Stimulated activated CD8-positive, alpha-beta memory T cell treated with anti-CD3 and anti-CD28 coated beads, Interleukin-15, amount 100 ng/mL, for 48 hours (primary cell): ENCODE measurements at regions not wholly inside any gene's neighbourhood (a gene's known extent, or its start where the extent isn't known, plus 50 kb on each side); places are given as distances from the start of the nearest gene placed in this dataset.

Source experiments
- DNase-seq, 2 donors: peaks; one replicate each; pipeline ENCODE4 v3.0.0-alpha.2; 2020; ENCODE audit warnings: low read depth in 2 of 2

DNA sequence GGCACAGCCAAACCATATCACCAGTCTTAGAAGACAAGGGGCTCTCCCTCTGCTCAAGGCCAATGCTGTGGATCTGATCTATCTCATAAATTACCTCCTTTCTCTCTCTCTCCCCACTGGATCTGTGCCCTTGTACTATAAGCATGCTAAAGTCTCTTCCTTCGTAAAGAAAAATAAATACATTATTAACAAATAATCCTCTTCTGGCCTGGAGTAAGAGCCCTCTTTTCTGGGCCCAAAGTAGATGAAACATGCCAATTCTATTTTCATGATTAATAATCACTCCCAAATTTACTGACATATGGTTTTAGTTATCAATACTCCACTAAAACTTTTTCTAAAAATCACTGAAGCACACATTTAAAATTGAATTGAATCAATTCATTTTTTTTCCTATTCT is 889.7 kb downstream of the ADGRL2 start:
- DNase-seq = no peak

DNA sequence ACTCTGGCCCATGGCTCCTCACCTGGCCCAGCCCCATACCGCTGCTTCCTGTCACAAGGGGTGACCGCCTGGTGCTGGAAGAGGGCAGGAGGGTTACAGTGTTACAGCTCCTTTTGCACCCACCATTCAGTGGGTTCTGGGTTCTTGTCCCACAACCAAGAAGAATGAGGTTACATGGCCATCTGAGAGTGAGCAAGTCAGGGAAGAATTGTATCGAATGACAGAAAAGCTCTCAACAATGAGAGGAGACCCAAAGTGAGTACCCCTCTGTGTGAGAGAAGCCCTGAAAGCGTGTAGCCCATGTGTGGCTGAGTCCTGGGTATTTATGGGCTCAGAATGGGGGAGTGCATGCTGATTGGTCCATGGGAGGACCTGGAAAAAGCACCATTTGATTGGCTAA is 888.5 kb downstream of the ADGRL2 start:
- DNase-seq = no peak

DNA sequence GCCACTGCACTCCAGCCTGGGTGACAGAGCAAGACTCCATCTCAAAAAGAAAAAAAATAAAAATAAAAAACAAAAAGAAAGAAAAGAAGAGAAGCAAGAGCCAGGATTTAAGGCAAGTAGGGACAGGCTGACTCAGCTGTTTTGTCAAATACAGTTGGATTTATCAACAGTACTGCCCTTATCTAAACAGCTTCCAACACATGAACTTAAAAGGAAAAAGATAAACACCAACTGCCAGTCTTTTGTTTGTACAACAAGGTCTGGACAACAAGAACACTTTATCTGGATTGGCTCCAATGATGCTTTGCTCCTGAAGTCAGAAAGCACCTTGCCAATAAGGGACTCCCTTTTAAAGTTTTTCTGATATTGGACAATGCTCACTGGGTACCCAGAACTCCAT is 886.0 kb downstream of the ADGRL2 start:
- no peak for DNase-seq

DNA sequence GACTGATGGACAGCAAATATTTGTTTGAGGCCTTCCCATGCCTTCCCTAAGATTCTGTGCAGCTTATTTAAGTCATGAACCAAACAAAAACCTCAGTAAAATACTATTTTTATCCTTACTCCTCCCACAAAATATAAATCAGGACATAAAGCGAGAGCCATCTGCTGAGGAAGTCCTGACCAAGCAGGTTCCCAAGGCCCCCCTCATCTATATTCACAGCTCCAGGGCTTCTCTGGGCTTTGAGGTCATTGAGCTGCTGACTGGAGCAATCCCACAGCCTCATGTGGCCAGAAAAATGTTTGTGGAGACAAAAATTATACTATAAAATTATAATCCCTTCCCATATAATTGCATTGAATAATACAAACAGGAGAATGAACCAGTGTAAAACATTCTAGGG is 846.2 kb downstream of the ADGRL2 start:
- no peak for DNase-seq

DNA sequence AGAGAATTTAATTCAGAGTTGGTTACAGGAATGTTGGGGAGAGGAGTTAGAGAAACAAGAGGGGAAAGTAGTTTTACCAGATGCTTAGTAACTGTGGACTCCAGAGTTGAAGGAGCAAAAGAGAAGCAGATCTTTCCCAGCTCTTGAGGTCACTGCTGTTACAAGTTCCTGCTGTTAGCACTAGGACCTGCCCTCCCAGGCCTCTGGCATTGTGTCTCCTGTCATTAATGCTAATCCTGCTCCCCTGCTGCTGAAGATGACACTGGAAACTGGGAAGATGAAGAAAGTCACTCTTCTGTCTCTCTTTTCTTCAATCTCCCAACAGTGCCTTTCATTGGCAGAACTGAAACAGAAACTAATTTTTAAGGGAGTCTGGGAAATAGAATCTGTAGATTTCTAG is 845.6 kb downstream of the ADGRL2 start:
- no peak for DNase-seq

DNA sequence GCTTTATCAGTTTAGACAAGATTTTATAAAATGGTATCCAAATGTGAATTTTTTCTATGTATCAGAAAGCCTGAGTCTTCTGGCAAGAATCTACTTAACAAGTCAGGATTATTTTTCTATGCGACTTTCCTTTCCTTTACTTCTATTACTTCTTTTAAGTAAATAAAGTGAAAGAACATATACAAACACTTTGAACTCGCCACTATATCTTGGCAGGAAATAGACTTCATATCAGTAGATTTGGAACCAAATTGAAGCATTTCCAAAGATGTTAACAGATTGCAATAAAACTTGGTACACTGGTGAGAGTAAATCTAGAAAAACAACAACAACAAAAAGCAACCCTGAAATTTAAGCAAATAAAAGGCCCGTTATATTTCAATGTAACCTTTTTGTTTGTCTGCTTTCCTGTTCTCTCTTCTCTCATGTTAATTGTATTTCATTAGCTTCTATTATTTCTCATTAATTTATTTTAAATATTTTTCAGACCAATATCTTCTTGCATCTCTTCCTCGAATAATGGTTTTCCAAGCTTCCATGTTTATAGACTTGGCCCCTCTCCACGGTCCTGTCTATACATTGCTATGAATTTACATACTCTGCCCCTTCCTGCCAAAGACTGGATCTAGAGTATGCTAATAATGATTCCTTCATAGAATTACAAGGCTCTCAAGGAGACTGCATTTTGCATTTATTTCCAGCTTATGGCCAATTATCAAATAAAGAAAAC is 843.6 kb downstream of the ADGRL2 start:
- DNase-seq = no peak

DNA sequence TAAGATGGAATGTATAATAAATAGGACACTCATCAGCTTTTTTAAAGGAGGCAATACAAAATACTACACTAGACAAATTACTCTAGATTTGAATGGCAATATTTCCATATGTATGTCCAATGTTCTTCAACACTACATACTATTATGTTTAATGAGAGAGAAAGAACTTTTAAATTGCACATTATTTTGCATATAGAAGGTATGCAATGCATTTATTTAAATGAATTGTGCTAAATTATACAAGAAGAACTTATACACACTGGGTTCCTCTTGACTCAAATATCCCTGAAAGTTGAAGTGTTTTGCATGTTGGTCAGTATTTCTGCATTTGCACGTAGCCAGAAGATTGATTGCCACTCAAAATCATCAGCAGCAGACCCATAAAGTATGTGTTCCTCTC is 839.6 kb downstream of the ADGRL2 start:
- DNase-seq = no peak

DNA sequence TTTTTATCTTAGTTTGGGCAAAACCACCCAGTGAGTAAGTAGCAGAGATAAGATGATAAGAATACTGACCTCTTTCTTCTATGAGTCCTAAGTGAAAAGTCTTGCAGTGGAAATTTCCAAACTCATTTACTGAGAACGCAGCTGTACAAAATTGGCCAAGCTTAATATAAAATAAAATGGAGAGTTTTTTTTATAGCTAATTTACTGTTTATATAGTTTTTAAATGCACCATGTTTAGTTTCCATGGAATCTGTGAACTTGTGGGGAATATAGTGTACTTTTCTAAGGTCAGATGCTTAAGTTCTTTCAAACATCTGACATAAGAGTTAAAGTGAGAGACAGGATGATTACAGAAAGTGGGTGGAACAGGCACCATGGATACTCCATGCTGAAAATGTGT is 833.5 kb downstream of the ADGRL2 start:
- no peak for DNase-seq

DNA sequence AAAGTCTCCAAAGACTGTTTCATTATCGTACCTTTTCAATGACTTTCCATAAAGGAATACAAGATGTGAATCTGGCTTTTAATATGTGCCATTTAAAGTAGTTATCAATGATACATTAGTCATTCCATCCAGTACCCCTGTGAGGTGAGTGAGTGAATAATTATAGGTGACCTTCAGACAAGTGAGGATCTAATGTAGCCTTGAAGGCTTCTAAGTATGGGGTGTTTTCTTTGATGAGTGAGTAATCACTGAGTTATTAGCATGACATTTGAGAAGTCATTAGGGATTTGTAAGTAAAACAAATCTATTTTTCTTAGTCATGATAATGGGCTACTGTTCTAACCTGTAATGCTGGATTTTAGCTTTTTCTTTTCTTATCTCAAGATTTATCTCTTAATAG is 831.4 kb downstream of the ADGRL2 start:
- no peak for DNase-seq

DNA sequence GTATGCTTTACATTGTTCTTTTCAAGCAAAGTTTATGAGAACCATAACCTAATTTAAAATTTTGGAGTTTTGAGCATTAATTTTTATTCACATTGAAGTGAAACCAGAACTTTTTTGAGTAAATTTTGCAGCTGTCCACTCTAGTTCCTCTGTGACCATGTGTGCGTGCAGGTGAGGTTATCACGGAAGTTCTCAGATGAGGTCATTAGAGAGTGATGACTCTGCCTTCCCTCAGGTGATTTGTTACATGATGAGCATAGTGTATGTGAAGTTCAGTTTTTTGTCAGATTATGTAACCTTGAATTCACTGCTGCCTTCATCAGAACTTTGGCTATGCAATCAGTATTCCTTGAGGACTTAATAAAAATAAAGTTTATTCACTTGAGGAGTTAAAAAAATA is 828.2 kb downstream of the ADGRL2 start:
- DNase-seq = no peak

DNA sequence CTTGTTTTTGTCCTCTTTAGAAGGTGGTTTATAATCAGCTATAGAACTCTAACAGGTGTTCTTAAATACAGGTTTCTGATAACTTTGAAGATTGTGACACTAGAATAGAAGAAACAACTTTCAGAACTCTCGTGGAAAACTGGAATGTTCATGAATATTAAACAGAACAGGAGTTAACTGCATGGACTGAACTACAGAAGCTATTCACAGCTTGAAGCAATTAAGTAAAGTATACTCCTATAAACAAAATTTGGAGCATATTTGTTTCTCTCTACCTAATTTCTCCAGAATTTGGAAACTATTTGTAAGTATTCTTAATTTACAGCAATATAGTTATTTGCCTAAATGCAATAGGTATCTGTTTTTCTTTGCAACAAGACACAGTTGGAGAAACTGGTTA is 824.8 kb downstream of the ADGRL2 start:
- no peak for DNase-seq

DNA sequence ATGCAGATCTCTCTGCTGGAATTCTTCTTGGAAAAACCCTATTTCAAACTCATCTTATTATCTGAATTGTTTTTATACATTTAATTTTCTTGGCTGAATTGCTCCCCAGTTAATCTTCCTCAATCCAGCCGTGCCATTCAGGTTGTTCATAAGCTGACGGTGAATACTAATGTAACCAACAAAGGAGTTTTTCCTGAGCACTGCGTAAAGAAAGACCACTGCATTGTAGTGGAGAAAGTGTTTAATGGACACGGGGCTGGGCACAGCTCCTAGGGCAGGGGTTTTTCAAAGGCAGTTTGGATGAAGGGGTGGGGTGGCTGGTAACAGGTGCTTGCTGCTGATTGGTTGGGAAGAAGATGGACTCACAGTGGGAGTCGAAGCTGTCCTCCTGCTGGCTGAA is 820.3 kb downstream of the ADGRL2 start:
- DNase-seq = no peak

DNA sequence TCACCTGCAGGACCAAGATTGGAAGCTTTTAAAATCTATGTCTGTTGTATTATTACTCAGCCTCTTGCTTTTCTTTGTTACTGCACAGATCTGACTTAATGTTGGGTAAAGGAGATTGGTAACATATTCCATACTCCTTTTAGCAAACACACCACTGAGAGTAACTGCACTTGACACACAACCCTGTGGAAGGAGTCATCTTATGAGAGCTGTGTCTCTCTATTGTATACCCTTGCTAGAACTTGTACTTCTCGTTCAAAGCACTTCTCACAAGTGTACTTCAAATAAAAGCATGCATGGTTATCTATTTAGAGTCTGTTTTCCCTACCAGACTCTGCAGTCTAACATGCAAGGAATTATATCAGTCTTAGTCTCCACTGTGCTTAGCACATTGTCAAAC is 813.4 kb downstream of the ADGRL2 start:
- DNase-seq = no peak

DNA sequence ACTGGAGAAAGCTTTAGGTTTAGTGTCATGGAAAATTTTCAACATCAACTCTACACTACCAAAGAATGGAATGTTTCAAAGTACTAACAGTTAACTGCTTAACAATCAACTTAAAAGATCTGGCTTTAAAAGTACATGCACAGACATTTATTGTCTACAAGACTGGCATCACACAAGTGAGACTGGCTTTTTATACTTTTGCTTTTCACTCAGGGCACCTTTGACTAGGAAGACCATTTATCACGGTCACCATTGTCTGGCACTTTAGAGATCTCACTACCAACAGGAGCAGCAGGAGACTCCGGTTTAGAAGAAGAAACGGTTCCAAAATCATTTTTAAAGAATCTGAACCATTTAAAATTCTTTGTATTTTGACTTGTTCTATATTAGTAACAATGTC is 812.3 kb downstream of the ADGRL2 start:
- no peak for DNase-seq

DNA sequence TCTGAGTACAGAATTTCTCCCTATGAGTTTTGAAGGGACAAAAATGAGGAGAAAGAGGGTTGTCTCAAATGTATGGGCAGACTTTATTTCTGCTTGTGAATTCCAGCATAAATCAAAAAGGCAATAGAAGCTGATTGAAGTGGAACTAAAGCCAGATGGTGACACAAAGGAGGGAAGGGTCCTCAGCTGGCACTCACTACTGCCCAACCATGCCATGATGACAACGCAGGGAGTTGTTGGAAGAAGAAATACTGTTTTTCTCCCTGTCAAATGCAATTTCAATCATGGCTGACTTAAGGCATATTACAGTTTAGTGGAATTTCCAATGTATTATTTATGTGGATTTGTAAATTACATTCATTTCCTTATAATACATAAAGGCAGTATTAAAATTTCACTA is 805.8 kb downstream of the ADGRL2 start:
- no peak for DNase-seq

DNA sequence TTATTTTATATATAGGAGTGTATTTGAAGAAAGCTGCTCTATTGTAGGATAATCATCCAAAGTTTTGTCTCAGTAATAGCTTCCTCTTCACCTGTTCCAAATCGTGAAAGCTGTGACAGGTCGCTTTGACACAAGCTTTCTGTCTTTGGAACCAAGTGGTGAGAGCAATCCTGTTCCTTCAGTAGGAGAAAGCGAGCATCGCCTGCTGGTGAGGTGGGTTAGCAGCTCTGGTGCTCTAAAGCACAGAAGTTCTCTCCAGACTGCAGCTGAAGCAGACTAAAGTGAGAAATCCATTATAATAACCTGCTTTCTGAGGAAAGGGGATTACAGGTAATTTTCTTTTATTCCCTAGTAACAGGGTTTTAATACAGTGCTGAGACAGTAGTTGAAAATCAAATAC is 803.8 kb downstream of the ADGRL2 start:
- DNase-seq = no peak

DNA sequence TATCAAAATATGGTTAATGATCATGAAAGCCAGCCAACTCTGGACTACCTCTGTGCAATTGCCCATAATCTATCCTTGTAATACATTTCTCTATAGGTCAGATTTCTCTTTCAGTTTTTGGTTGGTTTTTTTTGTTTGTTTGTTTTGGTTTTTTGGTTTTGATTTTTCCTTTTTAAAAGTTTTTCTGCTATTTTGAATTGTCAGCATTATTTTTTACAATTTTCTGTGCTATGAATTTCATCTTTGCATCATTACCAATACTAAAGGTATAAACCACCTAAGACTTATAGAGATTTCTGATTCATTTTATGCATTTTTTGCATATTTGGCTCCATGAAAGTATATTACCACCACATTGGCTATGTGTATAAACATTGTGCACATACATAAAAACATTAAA is 799.6 kb downstream of the ADGRL2 start:
- DNase-seq = no peak

DNA sequence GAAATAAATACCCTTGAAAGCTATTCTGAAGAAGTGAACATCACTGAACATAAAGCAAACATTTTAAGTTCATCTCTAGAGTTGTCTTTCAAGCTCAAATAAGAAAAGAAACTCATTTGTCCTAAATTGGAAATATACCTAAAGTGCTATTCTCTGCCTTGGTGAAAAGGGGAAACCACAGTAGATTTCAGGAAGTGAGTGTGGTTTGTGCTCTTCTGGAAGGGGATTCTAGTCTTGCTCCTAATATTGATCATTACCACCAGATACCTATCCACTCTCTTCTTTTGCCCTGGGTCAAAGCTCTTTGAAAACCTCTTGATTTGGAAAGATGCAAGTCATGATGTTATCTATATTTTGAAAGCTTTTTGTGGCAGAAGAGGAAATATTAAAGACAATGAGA is 798.1 kb downstream of the ADGRL2 start:
- no peak for DNase-seq

DNA sequence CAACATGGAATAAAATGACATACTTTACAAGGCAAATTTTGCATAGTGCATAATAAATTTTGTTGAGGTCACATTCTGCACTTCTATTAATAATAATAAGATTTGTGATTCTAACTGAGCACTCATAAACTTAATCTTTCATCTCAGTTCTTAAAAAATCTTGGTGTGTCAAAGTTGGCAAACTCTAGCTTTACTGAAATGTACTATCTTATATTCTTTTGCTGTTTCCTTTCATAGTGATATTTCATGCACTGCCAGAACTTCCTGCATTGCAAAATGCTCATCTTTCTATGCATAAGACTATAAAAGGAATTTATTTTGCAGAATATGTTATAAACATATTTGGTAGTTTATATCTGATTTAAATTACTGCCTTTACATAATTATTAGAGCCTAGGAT is 797.6 kb downstream of the ADGRL2 start:
- DNase-seq = no peak

DNA sequence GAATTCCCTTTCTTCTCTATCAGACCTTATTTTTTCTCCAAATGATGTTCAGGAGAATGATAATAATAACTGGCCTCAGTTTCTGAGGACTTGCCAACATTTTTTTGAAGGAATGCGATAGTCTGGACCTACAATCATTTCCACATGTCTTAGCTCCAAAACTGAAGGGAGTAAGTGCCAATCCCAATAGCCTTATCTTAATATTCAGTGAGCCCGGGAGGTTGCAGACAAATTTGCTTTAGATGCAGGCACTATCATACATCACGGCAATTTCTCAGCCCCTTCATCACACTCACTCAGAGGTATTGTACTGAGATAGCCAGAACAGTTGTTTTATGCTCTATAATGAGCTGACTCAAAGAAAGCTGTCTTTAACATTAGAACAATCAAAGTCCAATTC is 796.9 kb downstream of the ADGRL2 start:
- no peak for DNase-seq

DNA sequence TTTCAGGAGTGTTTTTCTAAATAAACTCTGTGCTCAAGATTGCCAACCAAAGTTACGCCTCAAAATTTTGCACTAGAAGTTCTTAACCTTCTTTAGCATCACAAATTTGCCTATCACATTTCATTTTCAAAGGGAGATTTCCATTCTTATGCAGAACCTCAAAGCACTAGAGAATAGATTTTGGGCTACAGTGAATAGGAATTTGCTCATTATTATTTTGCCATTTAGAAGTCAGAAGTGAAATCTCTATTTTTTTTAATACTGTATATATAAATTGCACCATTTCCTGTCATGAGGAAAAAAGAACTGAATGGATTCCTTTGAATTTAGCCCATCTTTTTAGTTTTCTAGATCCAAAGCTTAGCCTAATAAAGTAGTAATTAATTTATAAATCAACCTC is 796.4 kb downstream of the ADGRL2 start:
- DNase-seq = no peak

DNA sequence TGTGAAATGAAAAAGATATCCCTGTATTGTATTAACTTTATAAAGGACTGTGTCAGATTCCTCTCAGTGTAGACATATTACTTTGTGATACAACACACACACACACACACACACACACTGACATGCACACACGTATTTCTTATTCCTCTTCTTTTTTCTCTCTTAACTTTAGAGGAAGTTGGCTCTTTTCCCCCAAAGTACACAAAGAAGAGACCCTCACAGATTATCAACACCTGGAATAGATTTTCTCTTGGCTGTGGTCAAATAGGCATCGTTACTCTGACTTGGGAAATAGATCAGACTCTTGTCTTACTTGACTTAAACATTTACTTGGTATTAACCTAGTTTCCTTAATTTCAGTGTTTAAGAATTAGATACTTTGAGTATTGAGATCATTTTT is 792.8 kb downstream of the ADGRL2 start:
- DNase-seq = no peak

DNA sequence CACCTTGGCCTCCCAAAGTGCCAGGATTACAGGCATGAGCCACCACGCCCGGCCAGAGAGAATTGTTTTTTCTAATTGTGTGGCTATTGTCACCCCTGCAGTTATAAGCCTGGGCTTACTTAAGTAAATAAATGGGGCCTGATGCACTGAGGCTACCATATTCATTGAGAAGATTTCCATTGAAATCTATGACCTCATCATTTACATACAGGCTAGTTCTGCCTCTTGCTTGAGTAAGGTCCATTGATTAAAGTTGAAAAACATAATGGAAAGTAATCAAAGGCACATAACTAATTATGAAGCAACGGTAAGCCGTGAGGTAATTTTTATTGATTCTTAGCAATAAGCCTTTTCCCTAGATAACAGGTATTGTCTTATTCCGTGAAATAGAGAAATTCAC is 788.9 kb downstream of the ADGRL2 start:
- no peak for DNase-seq

DNA sequence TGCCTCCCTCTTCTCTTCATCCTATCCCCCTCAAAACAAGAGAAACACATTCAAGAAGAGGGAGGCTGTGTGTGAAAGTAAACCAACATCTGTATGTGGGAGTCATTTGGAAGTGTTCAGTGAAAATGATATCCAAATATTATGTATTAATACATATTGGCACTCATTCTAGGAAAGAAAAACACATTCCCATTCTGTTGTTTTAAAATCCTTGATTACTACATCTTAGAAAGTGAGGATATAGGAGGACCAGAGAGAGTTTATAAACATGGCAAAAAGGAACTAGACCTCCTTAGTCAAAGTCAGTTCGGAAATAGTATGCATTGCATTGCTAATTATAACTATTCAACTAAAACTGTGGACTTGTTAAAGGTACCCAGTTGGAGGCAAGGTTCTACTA is 786.6 kb downstream of the ADGRL2 start:
- DNase-seq = no peak

DNA sequence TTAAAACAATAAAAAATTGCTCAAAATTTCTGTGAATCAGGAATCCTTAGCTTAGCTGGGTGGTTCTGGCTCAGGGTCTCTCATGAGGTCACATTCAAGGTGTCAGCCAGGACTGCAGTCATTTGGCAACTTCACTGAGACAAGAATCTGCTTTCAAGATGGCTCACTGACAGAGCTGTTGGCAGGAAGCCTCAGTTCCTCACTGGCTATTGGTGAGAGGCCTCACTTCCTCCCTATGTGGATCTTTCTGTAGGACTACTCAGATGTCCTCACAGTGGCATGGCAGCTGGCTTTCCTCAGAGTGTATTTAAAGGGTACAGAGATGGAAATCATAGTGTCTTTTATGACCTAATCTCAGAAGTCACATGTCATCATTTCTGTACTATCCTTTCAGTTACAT is 785.7 kb downstream of the ADGRL2 start:
- DNase-seq = no peak
